Tibial nerve (tissue), 4 donors: ENCODE measurements at regions not wholly inside any gene's neighbourhood (a gene's known extent, or its start where the extent isn't known, plus 50 kb on each side); places are given as distances from the start of the nearest gene placed in this dataset.

Experiments
- DNase-seq, 2 donors: peaks; one replicate each; pipeline ENCODE4 v3.0.0-alpha.2; 2019; ENCODE audit warnings: low spot score in 2 of 2
- H3K27ac ChIP-seq, 4 donors: fragments of 200-600 bp; sonication (generic) in 3 of 4; one replicate each; pipeline ENCODE4 v1.5.1; 2017 to 2019; ENCODE audit warnings: mild to moderate bottlenecking in 1 of 4
- H3K27me3 ChIP-seq, 2 donors: fragments of 200-600 bp; sonication (generic) in 1 of 2; one replicate each; pipeline versions ENCODE4 v1.5.1 to v1.6.0; 2017 to 2019
- H3K36me3 ChIP-seq, 3 donors: fragments of 200-600 bp; sonication (generic); one replicate each; pipeline ENCODE4 v1.5.1; 2018 to 2019
- H3K4me1 ChIP-seq, 4 donors: fragments of 200-600 bp; sonication (generic) in 3 of 4; one replicate each; pipeline ENCODE4 v1.5.1; 2017 to 2019
- H3K4me3 ChIP-seq, 4 donors: fragments of 200-600 bp; sonication (generic) in 3 of 4; one replicate each; pipeline ENCODE4 v1.5.1; 2017 to 2019; ENCODE audit warnings: mild to moderate bottlenecking in 1 of 4, moderate library complexity in 1 of 4
- H3K9me3 ChIP-seq, 4 donors: fragments of 200-600 bp; sonication (generic) in 3 of 4; one replicate each; pipeline ENCODE4 v1.5.1; 2017 to 2019
- CTCF ChIP-seq, 5 experiments: fragments of 200-600 bp in 3 of 5; fragments of 450-650 bp in 2 of 5; sonication (generic) in 3 of 5; IDR thresholded peaks; one replicate each; pipeline ENCODE4 v1.5.1; 2016 to 2019; ENCODE audit warnings: antibody characterized with exemption in 5 of 5, mild to moderate bottlenecking in 3 of 5, moderate library complexity in 2 of 5
- EP300 ChIP-seq, 2 donors: sonication (generic); formaldehyde crosslinking; IDR thresholded peaks; one replicate each; pipeline ENCODE4 v1.6.1; 2017; ENCODE audit warnings: antibody characterized with exemption in 2 of 2, mild to moderate bottlenecking in 1 of 2
- POLR2A ChIP-seq, 2 donors: fragments of 450-650 bp; IDR thresholded peaks; one replicate each; pipeline ENCODE4 v1.6.1; 2017; ENCODE audit warnings: antibody characterized with exemption in 2 of 2, mild to moderate bottlenecking in 2 of 2, moderate library complexity in 2 of 2
- WGBS, 2 donors: methylation state at CpG; one replicate each; pipeline ENCODE4 v1.1.5; 2018; 5-methylcytosine and 5-hydroxymethylcytosine counted together

- Histone ChIP-seq H3K4me3 (no peak overlapping the region), H3K27ac (no peak overlapping the region), H3K9me3 (peaks cover 0 to 7% (median 0%) of the 10 kb centered on the region in 4 donors), H3K27me3 (no peaks in the 10 kb centered on the region), H3K36me3 (no peaks in the 10 kb centered on the region), H3K4me1 (no peaks in the 10 kb centered on the region)
- 84 to 92% methylated on average over 3 of the region's 3 CpGs for WGBS, 2 donors
- no peak for DNase-seq
- TF ChIP-seq POLR2A (IDR thresholded peaks at IDR 0.05) = no peak
- TF ChIP-seq CTCF (IDR thresholded peaks at IDR 0.05) = no peak
- TF ChIP-seq EP300 (IDR thresholded peaks at IDR 0.05) = no peak
These were observed 328.2 kb downstream of the RWDD3 start for GRCh38 chr1:95562230-95562629.

GRCh38 chr1:95572002-95572401 lies 338.0 kb downstream of the RWDD3 start:
- Histone ChIP-seq H3K36me3 (no peaks in the 10 kb centered on the region), H3K4me3 (no peak overlapping the region), H3K27ac (no peak overlapping the region), H3K4me1 (no peaks in the 10 kb centered on the region), H3K27me3 (no peaks in the 10 kb centered on the region), H3K9me3 (no peaks in the 10 kb centered on the region)
- 84 to 91% methylated on average over 3 of the region's 3 CpGs for WGBS, 2 donors
- DNase-seq = no peak
- TF ChIP-seq CTCF (IDR thresholded peaks at IDR 0.05) = no peak
- TF ChIP-seq EP300 (IDR thresholded peaks at IDR 0.05) = no peak
- no peak for TF ChIP-seq POLR2A (IDR thresholded peaks at IDR 0.05)

GRCh38 chr1:95572962-95573361 lies 339.0 kb downstream of the RWDD3 start:
- H3K4me1 ChIP-seq = no peaks in the 10 kb centered on the region
- H3K36me3 ChIP-seq = no peaks in the 10 kb centered on the region
- WGBS, 2 donors = 85 to 89% methylated on average over 3 of the region's 3 CpGs
- no peak for TF ChIP-seq CTCF (IDR thresholded peaks at IDR 0.05)
- TF ChIP-seq EP300 (IDR thresholded peaks at IDR 0.05) = no peak
- TF ChIP-seq POLR2A (IDR thresholded peaks at IDR 0.05) = no peak
- no peak overlapping the region for H3K27ac ChIP-seq
- no peak overlapping the region for H3K4me3 ChIP-seq
- no peaks in the 10 kb centered on the region for H3K9me3 ChIP-seq
- DNase-seq = no peak
- no peaks in the 10 kb centered on the region for H3K27me3 ChIP-seq

GRCh38 chr1:95575291-95575690 lies 341.3 kb downstream of the RWDD3 start:
- Histone ChIP-seq H3K9me3 (no peaks in the 10 kb centered on the region), H3K4me1 (no peaks in the 10 kb centered on the region), H3K27ac (no peak overlapping the region), H3K36me3 (no peaks in the 10 kb centered on the region), H3K27me3 (no peaks in the 10 kb centered on the region), H3K4me3 (no peak overlapping the region)
- 91 to 94% methylated on average over 3 of the region's 3 CpGs for WGBS, 2 donors
- TF ChIP-seq POLR2A (IDR thresholded peaks at IDR 0.05) (no peak), EP300 (IDR thresholded peaks at IDR 0.05) (no peak), CTCF (IDR thresholded peaks at IDR 0.05) (no peak)
- no peak for DNase-seq

GRCh38 chr1:95578462-95578861 lies 344.5 kb downstream of the RWDD3 start:
- H3K9me3 ChIP-seq = no peaks in the 10 kb centered on the region
- no peak for DNase-seq
- H3K4me1 ChIP-seq = no peaks in the 10 kb centered on the region
- no peak overlapping the region for H3K4me3 ChIP-seq
- WGBS, 2 donors = 52 to 53% methylated on average over 3 of the region's 3 CpGs
- H3K27ac ChIP-seq = no peak overlapping the region
- H3K36me3 ChIP-seq = no peaks in the 10 kb centered on the region
- H3K27me3 ChIP-seq = no peaks in the 10 kb centered on the region
- TF ChIP-seq CTCF (IDR thresholded peaks at IDR 0.05) (no peak), POLR2A (IDR thresholded peaks at IDR 0.05) (no peak)
